Left forelimb (tissue), 1 donor: ENCODE measurements at regions not wholly inside any gene's neighbourhood (a gene's known extent, or its start where the extent isn't known, plus 50 kb on each side); places are given as distances from the start of the nearest gene placed in this dataset.
A peak's percentile ranks its signal among the peaks of the same experiment; 100 is the strongest.

Experiments
- DNase-seq: peaks from one replicate; pipeline ENCODE4 v3.0.0-alpha.2; 2018; ENCODE audit warnings: low spot score

GRCh38 chr13:31929031-31929770 is 102.4 kb upstream of the FRY start:
- DNase-seq, result no peak

GRCh38 chr13:31930490-31930889 is 101.1 kb upstream of the FRY start:
- no peak for DNase-seq

- DNase-seq, result no peak
These were observed 100.6 kb upstream of the FRY start for GRCh38 chr13:31930901-31931522.

GRCh38 chr13:31937436-31937835 is 94.1 kb upstream of the FRY start:
- no peak for DNase-seq

GRCh38 chr13:31940076-31940475 is 91.5 kb upstream of the FRY start:
- DNase-seq, result no peak

GRCh38 chr13:31943591-31943990 is 88.0 kb upstream of the FRY start:
- no peak for DNase-seq

GRCh38 chr13:31944262-31945160 is 87.1 kb upstream of the FRY start:
- DNase-seq, result no peak

- DNase-seq, result peak; percentile 71
These were observed 86.2 kb upstream of the FRY start for GRCh38 chr13:31945202-31945961.

- DNase-seq, result no peak
These were observed 85.3 kb upstream of the FRY start for GRCh38 chr13:31946091-31946770.

- DNase-seq, result no peak
These were observed 84.5 kb upstream of the FRY start for GRCh38 chr13:31947105-31947504.

GRCh38 chr13:31947506-31947905 is 84.1 kb upstream of the FRY start:
- DNase-seq, result no peak

- no peak for DNase-seq
These were observed 82.1 kb upstream of the FRY start for GRCh38 chr13:31949486-31949885.

GRCh38 chr13:31950111-31950815 is 81.3 kb upstream of the FRY start:
- no peak for DNase-seq

GRCh38 chr13:31951215-31951678 is 80.3 kb upstream of the FRY start:
- DNase-seq, result no peak

- no peak for DNase-seq
These were observed 78.8 kb upstream of the FRY start for GRCh38 chr13:31952641-31953380.

GRCh38 chr13:31955101-31955500 is 76.5 kb upstream of the FRY start:
- no peak for DNase-seq

GRCh38 chr13:31955741-31956140 is 75.8 kb upstream of the FRY start:
- no peak for DNase-seq

GRCh38 chr13:31956980-31957644 is 74.5 kb upstream of the FRY start:
- no peak for DNase-seq

GRCh38 chr13:31957772-31958171 is 73.8 kb upstream of the FRY start:
- DNase-seq, result no peak
